Fibroblast of lung (primary cell): ENCODE measurements at regions not wholly inside any gene's neighbourhood (a gene's known extent, or its start where the extent isn't known, plus 50 kb on each side); places are given as distances from the start of the nearest gene placed in this dataset.

Experiments
- DNase-seq, 2 donors: peaks; one replicate each; pipeline versions ENCODE4 v3.0.0 to v3.0.0-alpha.2; 2010; ENCODE audit warnings: low read depth in 2 of 2
- H2AFZ ChIP-seq: 2 replicates; pipeline ENCODE4 v1.5.1; 2012; ENCODE audit warnings: low read length, control low read depth, inconsistent platforms
- H3K27ac ChIP-seq: 2 replicates; pipeline ENCODE4 v1.5.1; 2011; ENCODE audit warnings: low read length, control low read depth; ENCODE audit not compliant: insufficient read depth
- H3K27me3 ChIP-seq: 2 replicates; pipeline ENCODE4 v1.5.1; 2011; ENCODE audit warnings: mild to moderate bottlenecking, low read length; ENCODE audit not compliant: control insufficient read depth, insufficient read depth
- H3K36me3 ChIP-seq: 2 replicates; pipeline ENCODE4 v1.5.1; 2011; ENCODE audit warnings: low read length; ENCODE audit not compliant: control insufficient read depth, insufficient read depth
- H3K4me1 ChIP-seq: 2 replicates; pipeline ENCODE4 v1.5.1; 2011; ENCODE audit warnings: low read length; ENCODE audit not compliant: control insufficient read depth, insufficient read depth; ENCODE audit errors: extremely low read depth
- H3K4me2 ChIP-seq: 2 replicates; pipeline ENCODE4 v1.5.1; 2011; ENCODE audit warnings: low read length, control low read depth; ENCODE audit not compliant: insufficient read depth; ENCODE audit errors: extremely low read depth
- H3K4me3 ChIP-seq, 4 experiments: fragments of 200-600 bp in 1 of 4; sonication (generic) in 1 of 4; replicated peaks in 1 of 4; 2 replicates each; pipeline ENCODE4 v1.5.1; 2011 to 2016; ENCODE audit warnings: low read length in 4 of 4, low read depth in 3 of 4, mild to moderate bottlenecking in 3 of 4, control low read depth in 2 of 4, inconsistent platforms in 1 of 4, mixed read lengths in 1 of 4; ENCODE audit not compliant: insufficient read depth in 1 of 4; ENCODE audit errors: control extremely low read depth in 1 of 4
- H3K79me2 ChIP-seq: 2 replicates; pipeline ENCODE4 v1.5.1; 2012; ENCODE audit warnings: mild to moderate bottlenecking, low read length, inconsistent platforms; ENCODE audit not compliant: control insufficient read depth, insufficient read depth
- H3K9ac ChIP-seq: 2 replicates; pipeline ENCODE4 v1.5.1; 2011; ENCODE audit warnings: mild to moderate bottlenecking, low read length, control low read depth; ENCODE audit not compliant: insufficient read depth
- H3K9me3 ChIP-seq: 2 replicates; pipeline ENCODE4 v1.5.1; 2012; ENCODE audit warnings: low read depth, low read length; ENCODE audit not compliant: control insufficient read depth, insufficient read depth
- H4K20me1 ChIP-seq: 2 replicates; pipeline ENCODE4 v1.5.1; 2011; ENCODE audit warnings: low read length; ENCODE audit not compliant: control insufficient read depth, insufficient read depth; ENCODE audit errors: extremely low read depth
- CTCF ChIP-seq, 2 donors: IDR thresholded peaks in 1 of 2; conservative IDR thresholded peaks in 1 of 2; 1 replicate in 1 of 2; 2 replicates in 1 of 2; pipeline ENCODE4 v1.5.1; 2011 to 2012; ENCODE audit warnings: low read length in 2 of 2, control low read depth in 1 of 2, inconsistent platforms in 1 of 2, low read depth in 1 of 2, mild to moderate bottlenecking in 1 of 2
- EZH2 ChIP-seq: IDR thresholded peaks from 2 replicates; pipeline ENCODE4 v1.5.1; 2012; ENCODE audit warnings: low read length, control low read depth, mild to moderate bottlenecking; ENCODE audit errors: missing control alignments

GRCh38 chr11:37948258-37948657, 1350.2 kb upstream of the RAG2 start:
- Histone ChIP-seq H3K4me2 (no peak overlapping the region), H2AFZ (no peak overlapping the region), H3K36me3 (no peaks in the 10 kb centered on the region), H3K4me3 (no peak overlapping the region), H3K27me3 (no peaks in the 10 kb centered on the region), H3K4me1 (no peaks in the 10 kb centered on the region), H3K79me2 (no peaks in the 10 kb centered on the region), H4K20me1 (no peaks in the 10 kb centered on the region), H3K27ac (no peak overlapping the region), H3K9me3 (no peaks in the 10 kb centered on the region), H3K9ac (no peak overlapping the region)
- DNase-seq, result no peak
- TF ChIP-seq CTCF (conservative IDR thresholded peaks at IDR 0.05 in 1 of 2, IDR thresholded peaks at IDR 0.05 in 1 of 2; ENCODE audit: low read depth in 1 of 2, low read length in 2 of 2) (no peak), EZH2 (no peak)

- Histone ChIP-seq H3K4me2 (no peak overlapping the region), H3K4me1 (no peaks in the 10 kb centered on the region), H3K9ac (no peak overlapping the region), H3K79me2 (no peaks in the 10 kb centered on the region), H2AFZ (no peak overlapping the region), H3K27me3 (no peaks in the 10 kb centered on the region), H4K20me1 (no peaks in the 10 kb centered on the region), H3K36me3 (no peaks in the 10 kb centered on the region), H3K27ac (no peak overlapping the region), H3K4me3 (no peak overlapping the region), H3K9me3 (no peaks in the 10 kb centered on the region)
- DNase-seq, result no peak
- no peak for TF ChIP-seq EZH2
- no peak for TF ChIP-seq CTCF (conservative IDR thresholded peaks at IDR 0.05 in 1 of 2, IDR thresholded peaks at IDR 0.05 in 1 of 2; ENCODE audit: low read depth in 1 of 2, low read length in 2 of 2)
Measured at GRCh38 chr11:37947821-37948220, 1349.8 kb upstream of the RAG2 start.

- Histone ChIP-seq H3K27ac (no peak overlapping the region), H3K36me3 (no peaks in the 10 kb centered on the region), H3K27me3 (no peaks in the 10 kb centered on the region), H3K4me2 (no peak overlapping the region), H3K9me3 (no peaks in the 10 kb centered on the region), H3K79me2 (no peaks in the 10 kb centered on the region), H3K9ac (no peak overlapping the region), H4K20me1 (no peaks in the 10 kb centered on the region), H3K4me1 (no peaks in the 10 kb centered on the region), H2AFZ (no peak overlapping the region), H3K4me3 (no peak overlapping the region)
- TF ChIP-seq CTCF (conservative IDR thresholded peaks at IDR 0.05 in 1 of 2, IDR thresholded peaks at IDR 0.05 in 1 of 2; ENCODE audit: low read depth in 1 of 2, low read length in 2 of 2), result peak; percentile 72 to 88
- no peak for TF ChIP-seq EZH2
- peak; percentile 27 to 59 for DNase-seq
Measured at GRCh38 chr11:37946155-37946766, 1348.2 kb upstream of the RAG2 start.
